ENCODE measurements at regions not wholly inside any gene's neighbourhood (a gene's known extent, or its start where the extent isn't known, plus 50 kb on each side); places are given as distances from the start of the nearest gene placed in this dataset.
A peak's percentile ranks its signal among the peaks of the same experiment; 100 is the strongest.

DNA sequence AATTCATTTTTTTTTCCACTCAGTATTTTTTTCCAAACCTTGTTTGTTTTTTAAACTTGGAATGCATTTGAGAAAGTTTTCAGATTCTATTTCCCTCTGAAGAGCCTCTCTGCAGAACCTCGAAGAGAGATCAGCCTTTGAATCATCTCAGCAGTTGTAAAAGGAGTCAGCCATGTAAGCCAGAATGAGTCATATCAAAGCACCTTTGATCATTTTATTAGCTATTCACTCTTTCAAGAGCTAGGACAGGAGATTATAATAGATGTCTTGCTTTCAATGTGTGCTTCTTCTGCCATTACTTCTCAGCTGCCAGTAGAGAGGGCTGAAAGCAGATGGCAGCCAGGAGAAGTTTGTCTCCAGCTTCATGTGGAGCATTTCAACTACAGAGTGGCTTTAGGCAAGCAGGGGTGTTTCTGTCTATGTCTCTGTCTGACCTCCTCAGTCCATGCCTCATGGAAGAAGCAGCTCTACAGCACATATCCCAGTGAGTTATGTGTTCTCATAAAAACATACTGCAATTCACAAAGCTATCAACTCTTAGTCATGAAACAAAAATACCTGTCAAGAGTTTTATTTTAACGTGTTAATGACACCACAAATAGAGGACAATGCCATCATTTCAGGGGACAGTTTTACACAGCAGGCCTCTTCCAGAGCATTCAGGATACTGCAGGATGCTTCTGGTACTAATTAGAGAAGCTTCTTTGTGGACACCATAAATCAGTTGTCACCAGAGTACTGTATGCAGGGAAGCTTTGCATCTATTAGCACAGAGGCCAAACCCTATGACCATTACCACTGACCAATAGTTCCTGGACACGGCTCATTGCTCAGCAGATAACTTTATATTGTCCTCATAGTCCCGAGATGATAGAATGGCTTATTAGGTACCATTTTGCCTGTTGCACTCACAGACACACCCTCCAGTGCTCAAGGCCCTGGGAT is 94.3 kb downstream of the NHLRC3 start:
- peaks cover 6% of the 10 kb centered on the region for H3K27me3 Mint-ChIP-seq (ENCODE audit: low read depth)
- no peaks in the 10 kb centered on the region for H3K9me3 Mint-ChIP-seq (ENCODE audit: insufficient read depth)
- H3K4me3 Mint-ChIP-seq: no peak overlapping the region
- H3K27ac Mint-ChIP-seq: no peak overlapping the region
- ChIA-PET CTCF (no interaction called here), POLR2A (no interaction called here)
- no peaks in the 10 kb centered on the region for H3K36me3 Mint-ChIP-seq (ENCODE audit: low read depth)
- no peaks in the 10 kb centered on the region for H3K4me1 Mint-ChIP-seq (ENCODE audit: low read depth)
- ATAC-seq: no peak
- DNase-seq: no peak

DNA sequence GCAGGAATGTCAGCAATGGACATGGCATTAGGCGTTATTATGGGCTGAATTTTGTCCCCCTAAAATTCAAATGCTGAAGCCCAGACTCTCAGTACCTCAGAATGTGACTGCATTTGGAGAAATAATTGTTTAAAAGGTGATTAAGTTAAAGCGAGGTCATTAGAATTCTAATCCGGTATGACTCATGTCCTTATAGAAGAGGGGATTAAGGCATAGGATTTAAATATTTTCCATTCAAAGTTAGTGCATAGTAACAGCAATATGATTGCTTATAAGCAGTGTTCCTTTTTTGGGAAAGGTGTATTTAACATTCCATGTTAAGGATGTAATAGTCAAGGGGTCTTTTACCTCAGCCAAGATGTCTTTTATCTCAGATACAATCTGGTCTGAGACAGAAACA is 95.5 kb downstream of the NHLRC3 start:
- no peak overlapping the region for H3K27ac Mint-ChIP-seq
- no peak overlapping the region for H3K4me3 Mint-ChIP-seq
- ChIA-PET POLR2A (no interaction called here), CTCF (no interaction called here)
- H3K36me3 Mint-ChIP-seq (ENCODE audit: low read depth): no peaks in the 10 kb centered on the region
- no peaks in the 10 kb centered on the region for H3K9me3 Mint-ChIP-seq (ENCODE audit: insufficient read depth)
- ATAC-seq (no peak), DNase-seq (no peak)
- peaks cover 6% of the 10 kb centered on the region for H3K27me3 Mint-ChIP-seq (ENCODE audit: low read depth)
- no peaks in the 10 kb centered on the region for H3K4me1 Mint-ChIP-seq (ENCODE audit: low read depth)

DNA sequence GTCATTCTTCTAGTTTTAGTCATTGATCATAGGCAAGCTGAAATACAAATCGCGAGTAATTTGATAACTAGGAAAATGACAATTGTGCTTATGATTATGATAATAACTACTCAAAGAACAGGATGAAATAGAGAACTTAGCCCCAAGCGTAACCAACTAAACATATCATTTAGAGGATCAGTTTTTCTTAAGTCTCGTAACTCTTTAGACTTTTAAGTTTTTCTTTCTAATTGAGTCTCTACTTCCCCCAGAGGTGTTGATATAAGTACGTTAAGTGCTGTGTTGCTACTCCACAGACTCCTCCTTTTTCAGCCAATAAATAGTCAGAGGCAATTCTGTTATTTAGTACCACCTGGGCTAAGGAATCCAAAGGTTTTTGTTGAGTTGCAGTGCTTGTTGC is 96.3 kb downstream of the NHLRC3 start:
- H3K4me1 Mint-ChIP-seq (ENCODE audit: low read depth): no peaks in the 10 kb centered on the region
- no peaks in the 10 kb centered on the region for H3K9me3 Mint-ChIP-seq (ENCODE audit: insufficient read depth)
- CTCF ChIA-PET: no interaction called here
- peaks cover 4% of the 10 kb centered on the region for H3K27me3 Mint-ChIP-seq (ENCODE audit: low read depth)
- DNase-seq: no peak
- ATAC-seq: no peak
- H3K4me3 Mint-ChIP-seq: no peak overlapping the region
- no peaks in the 10 kb centered on the region for H3K36me3 Mint-ChIP-seq (ENCODE audit: low read depth)
- no peak overlapping the region for H3K27ac Mint-ChIP-seq
- POLR2A ChIA-PET: no interaction called here

DNA sequence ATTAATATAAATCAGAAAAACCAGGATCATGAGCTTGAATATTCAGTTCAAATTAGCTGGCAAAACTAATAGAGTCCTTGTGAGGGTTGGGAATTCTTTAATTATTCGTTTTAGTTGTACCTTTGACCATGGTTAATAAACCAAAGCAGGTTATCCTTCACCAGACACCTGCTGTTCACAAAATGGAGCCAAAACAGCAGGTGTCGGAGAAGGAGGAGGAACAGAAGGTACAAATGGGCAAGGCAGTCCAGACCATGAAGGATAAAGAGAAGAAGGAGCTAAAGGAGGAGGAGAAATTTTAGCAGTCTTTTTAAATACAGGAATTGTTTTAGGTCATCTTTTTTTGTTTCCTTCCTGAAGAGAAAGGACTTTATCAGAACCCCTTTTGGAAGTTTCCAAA is 106.1 kb downstream of the NHLRC3 start:
- no peaks in the 10 kb centered on the region for H3K36me3 Mint-ChIP-seq (ENCODE audit: low read depth)
- no peak for ATAC-seq
- H3K9me3 Mint-ChIP-seq (ENCODE audit: insufficient read depth): no peaks in the 10 kb centered on the region
- ChIA-PET CTCF (interaction anchor here (1.0 to 2.1 kb wide), 7 partner anchors 12 to 468 kb away, joined by 3 to 10 read pairs (median 3); no protein-coding TSS in a partner anchor), POLR2A (no interaction called here)
- peaks cover 16% of the 10 kb centered on the region for H3K27me3 Mint-ChIP-seq (ENCODE audit: low read depth)
- no peaks in the 10 kb centered on the region for H3K4me1 Mint-ChIP-seq (ENCODE audit: low read depth)
- H3K27ac Mint-ChIP-seq: no peak overlapping the region
- DNase-seq: no peak
- no peak overlapping the region for H3K4me3 Mint-ChIP-seq

DNA sequence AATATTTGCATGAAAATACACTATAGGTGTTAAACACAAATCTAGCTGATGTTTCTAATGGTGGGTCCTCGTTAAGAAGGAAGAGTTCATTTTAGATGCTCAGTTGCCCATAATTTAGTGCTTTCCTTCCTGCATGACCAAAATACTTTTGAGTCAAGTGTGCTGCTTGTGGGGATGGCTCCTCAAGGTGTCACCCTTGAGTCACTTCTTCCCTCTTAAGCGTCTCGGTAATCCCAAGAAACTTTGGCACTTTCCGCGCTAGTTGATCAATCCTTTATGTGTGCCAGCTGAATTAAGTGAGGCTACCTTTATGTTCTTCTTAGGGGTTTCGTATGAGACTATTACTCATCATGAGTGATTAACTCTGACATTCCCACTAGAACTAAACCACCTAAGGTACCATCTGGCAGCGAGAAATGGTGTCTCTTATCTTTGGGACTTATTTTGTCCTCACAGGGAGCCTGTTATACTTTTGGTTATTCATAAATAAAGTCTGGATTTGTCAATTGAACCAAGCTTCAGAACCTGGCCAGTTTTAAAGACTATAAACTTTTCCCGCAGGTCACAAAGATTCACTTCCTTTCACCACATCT is 106.8 kb downstream of the NHLRC3 start:
- Mint-ChIP-seq H3K27ac (no peak overlapping the region), H3K9me3 (ENCODE audit: insufficient read depth) (no peaks in the 10 kb centered on the region), H3K4me1 (ENCODE audit: low read depth) (no peaks in the 10 kb centered on the region), H3K27me3 (ENCODE audit: low read depth) (peaks cover 16% of the 10 kb centered on the region), H3K4me3 (no peak overlapping the region), H3K36me3 (ENCODE audit: low read depth) (no peaks in the 10 kb centered on the region)
- CTCF ChIA-PET: interaction anchor here (0.9 to 2.1 kb wide), 8 partner anchors 10 to 532 kb away, joined by 3 to 10 read pairs (median 4); no protein-coding TSS in a partner anchor
- ATAC-seq (no peak), DNase-seq (peak; percentile 35)
- POLR2A ChIA-PET: no interaction called here

DNA sequence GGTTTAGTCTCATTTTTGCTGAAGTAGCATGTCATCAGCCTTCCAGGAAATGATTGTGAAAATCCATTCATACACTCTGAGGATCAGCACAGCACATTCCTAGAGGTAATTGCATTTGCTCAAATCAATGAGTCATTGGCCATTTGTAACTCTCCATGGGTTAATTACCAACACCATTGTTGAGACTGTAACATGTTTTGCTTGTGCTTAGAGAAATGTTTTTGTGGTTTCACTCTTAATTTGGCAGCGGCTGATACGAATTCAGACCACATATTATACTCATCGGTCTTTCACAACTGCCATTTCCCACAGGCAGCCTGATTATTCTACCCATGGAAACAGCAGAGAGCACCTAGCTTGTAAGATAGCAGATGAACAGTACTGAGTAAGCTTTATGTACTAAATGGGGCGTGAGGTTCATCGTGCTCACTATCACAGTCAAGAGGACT is 110.3 kb downstream of the NHLRC3 start:
- DNase-seq (no peak), ATAC-seq (no peak)
- H3K9me3 Mint-ChIP-seq (ENCODE audit: insufficient read depth): no peaks in the 10 kb centered on the region
- ChIA-PET POLR2A (no interaction called here), CTCF (no interaction called here)
- no peaks in the 10 kb centered on the region for H3K36me3 Mint-ChIP-seq (ENCODE audit: low read depth)
- H3K4me3 Mint-ChIP-seq: no peak overlapping the region
- no peaks in the 10 kb centered on the region for H3K4me1 Mint-ChIP-seq (ENCODE audit: low read depth)
- no peak overlapping the region for H3K27ac Mint-ChIP-seq
- H3K27me3 Mint-ChIP-seq (ENCODE audit: low read depth): peaks cover 4% of the 10 kb centered on the region

DNA sequence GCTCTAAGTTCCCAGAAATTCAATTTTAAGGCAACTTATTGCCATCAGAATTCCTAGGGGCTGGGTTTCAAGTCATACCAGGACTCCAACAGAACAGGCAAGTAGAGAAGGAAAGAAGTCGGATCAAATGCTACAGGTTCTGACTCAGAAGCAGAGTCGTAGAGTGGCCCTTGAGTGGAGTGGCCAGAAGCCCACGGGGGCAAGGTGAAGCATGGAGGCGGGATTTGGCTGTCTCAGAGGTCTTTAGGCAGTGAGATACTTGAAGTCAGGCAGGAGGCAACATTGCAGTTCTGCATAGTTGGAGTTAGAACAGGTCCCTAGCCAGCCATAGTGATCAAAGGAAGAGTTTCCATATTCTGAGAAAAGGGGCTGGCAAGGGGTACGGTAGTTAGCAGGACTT is 111.6 kb downstream of the NHLRC3 start:
- Mint-ChIP-seq H3K27me3 (ENCODE audit: low read depth) (peaks cover 6% of the 10 kb centered on the region), H3K9me3 (ENCODE audit: insufficient read depth) (no peaks in the 10 kb centered on the region), H3K4me1 (ENCODE audit: low read depth) (no peaks in the 10 kb centered on the region), H3K4me3 (no peak overlapping the region), H3K27ac (no peak overlapping the region), H3K36me3 (ENCODE audit: low read depth) (no peaks in the 10 kb centered on the region)
- CTCF ChIA-PET: no interaction called here
- DNase-seq (no peak), ATAC-seq (no peak)
- POLR2A ChIA-PET: no interaction called here

DNA sequence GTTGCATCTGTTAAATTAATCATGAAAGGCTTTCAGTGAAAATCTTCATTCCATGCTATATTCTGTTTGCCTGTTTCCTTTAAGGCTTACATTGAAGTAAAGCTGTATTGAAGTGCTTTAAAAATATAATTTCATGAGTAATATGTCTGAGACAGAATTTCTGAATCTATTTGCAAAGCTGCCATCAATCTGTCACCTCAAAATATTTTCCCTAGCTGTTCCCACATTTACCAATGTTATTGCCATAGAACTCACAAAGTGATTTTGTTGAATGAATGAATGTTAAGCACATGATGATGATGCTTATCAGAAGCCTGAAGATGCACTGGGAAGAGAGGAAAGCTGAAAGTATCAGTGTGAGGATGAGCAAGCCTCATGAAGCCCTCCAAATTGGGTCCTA is 115.8 kb downstream of the NHLRC3 start:
- ATAC-seq (no peak), DNase-seq (no peak)
- Mint-ChIP-seq H3K4me3 (no peak overlapping the region), H3K27me3 (ENCODE audit: low read depth) (peaks cover 11% of the 10 kb centered on the region), H3K4me1 (ENCODE audit: low read depth) (no peaks in the 10 kb centered on the region), H3K27ac (no peak overlapping the region), H3K36me3 (ENCODE audit: low read depth) (no peaks in the 10 kb centered on the region), H3K9me3 (ENCODE audit: insufficient read depth) (no peaks in the 10 kb centered on the region)
- ChIA-PET CTCF (interaction anchor here (2.6 kb wide), 1 partner anchor 9 kb away, joined by 6 read pairs; no protein-coding TSS in a partner anchor), POLR2A (no interaction called here)

DNA sequence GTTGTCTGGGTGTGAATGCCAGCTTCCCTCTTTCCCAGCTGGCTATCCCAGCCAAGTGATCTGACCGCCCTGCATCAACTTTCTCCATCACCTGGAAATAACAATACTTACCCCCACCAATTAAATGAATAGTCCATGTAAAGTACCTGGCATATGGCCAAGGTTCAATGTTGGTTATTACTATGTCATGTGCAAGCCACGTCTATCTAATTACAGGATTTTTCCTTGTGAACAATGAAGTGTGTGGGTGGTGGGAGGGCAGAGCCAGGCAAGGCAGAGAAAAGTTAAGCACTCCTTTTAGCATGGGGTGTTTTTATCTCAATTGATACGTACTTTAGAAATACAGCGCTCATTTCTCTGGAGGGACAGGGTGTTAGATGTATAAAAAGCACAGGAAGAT is 121.1 kb downstream of the NHLRC3 start:
- Mint-ChIP-seq H3K27ac (no peak overlapping the region), H3K27me3 (ENCODE audit: low read depth) (peaks cover 13% of the 10 kb centered on the region), H3K4me3 (no peak overlapping the region), H3K4me1 (ENCODE audit: low read depth) (no peaks in the 10 kb centered on the region), H3K9me3 (ENCODE audit: insufficient read depth) (no peaks in the 10 kb centered on the region), H3K36me3 (ENCODE audit: low read depth) (no peaks in the 10 kb centered on the region)
- CTCF ChIA-PET: no interaction called here
- DNase-seq (no peak), ATAC-seq (no peak)
- POLR2A ChIA-PET: no interaction called here

DNA sequence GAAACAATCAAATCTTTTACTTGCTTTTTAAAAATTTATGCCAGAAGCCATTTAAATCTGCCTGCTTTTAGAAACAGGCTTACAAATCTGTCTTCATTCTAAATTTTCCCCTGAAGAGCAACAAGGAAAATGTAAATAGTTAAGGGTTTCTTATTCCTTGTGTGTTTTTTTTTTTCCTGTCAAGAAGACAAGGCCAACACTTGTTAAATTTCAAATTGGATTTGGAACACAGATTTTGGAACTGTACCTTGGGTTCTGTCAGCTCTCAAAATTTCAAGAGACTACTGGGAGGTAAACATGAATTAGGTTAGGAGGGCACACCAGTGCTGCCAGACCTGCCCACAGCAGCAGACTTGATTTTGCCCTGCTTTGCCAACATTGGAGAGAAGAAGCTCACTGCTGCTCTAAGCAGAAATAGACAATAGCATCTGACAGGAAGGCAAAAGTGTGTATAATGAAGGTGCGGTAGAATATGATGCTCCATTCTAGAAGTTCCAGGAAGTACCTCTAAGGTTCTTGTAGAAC is 121.7 kb downstream of the NHLRC3 start:
- ChIA-PET CTCF (no interaction called here), POLR2A (no interaction called here)
- Mint-ChIP-seq H3K4me3 (no peak overlapping the region), H3K27me3 (ENCODE audit: low read depth) (peaks cover 10% of the 10 kb centered on the region), H3K4me1 (ENCODE audit: low read depth) (no peaks in the 10 kb centered on the region), H3K9me3 (ENCODE audit: insufficient read depth) (no peaks in the 10 kb centered on the region), H3K27ac (no peak overlapping the region), H3K36me3 (ENCODE audit: low read depth) (no peaks in the 10 kb centered on the region)
- DNase-seq (no peak), ATAC-seq (no peak)

DNA sequence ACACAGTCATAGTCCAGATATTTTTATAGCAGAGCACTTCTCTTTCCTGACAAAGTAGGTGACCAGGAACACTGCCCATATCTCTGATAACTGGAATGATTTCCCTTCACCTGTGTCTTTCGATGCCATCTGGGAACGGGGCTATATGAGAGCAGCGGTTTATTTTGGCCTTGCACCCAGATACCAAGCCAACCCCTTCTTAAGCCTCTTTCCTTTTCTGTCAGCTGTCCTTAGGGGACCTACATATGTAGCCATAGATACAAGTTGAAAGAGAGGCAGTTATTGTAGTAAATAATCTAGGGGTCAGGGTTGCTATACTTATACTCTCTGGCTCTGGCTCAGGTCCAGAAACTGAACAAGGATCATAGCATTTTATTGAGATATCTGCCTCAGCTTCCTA is 128.8 kb downstream of the NHLRC3 start:
- H3K27me3 Mint-ChIP-seq (ENCODE audit: low read depth): no peaks in the 10 kb centered on the region
- H3K9me3 Mint-ChIP-seq (ENCODE audit: insufficient read depth): no peaks in the 10 kb centered on the region
- no peak for ATAC-seq
- no peaks in the 10 kb centered on the region for H3K4me1 Mint-ChIP-seq (ENCODE audit: low read depth)
- H3K36me3 Mint-ChIP-seq (ENCODE audit: low read depth): no peaks in the 10 kb centered on the region
- H3K4me3 Mint-ChIP-seq: no peak overlapping the region
- CTCF ChIA-PET: no interaction called here
- no peak for DNase-seq
- POLR2A ChIA-PET: no interaction called here
- H3K27ac Mint-ChIP-seq: no peak overlapping the region

DNA sequence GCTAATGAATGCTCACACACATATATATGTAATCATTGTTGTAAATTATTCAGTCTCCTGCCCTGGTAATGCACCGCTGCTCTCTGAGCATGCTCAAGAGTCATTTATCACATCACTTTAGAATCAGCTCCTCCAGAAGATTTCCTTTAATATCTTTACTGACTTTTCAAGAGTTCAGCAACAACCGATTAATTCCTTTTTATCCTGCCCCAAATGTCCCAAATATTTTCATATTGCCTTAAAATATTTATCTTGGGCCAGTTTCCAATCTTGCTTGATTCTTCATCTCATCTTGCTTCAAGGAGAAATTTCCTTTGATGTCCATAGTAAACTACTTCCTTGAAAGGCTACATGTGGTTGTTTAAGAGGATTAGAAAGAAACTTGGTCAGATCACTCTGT is 132.5 kb downstream of the NHLRC3 start:
- H3K4me1 Mint-ChIP-seq (ENCODE audit: low read depth): no peaks in the 10 kb centered on the region
- H3K36me3 Mint-ChIP-seq (ENCODE audit: low read depth): no peaks in the 10 kb centered on the region
- no peak overlapping the region for H3K4me3 Mint-ChIP-seq
- DNase-seq (no peak), ATAC-seq (no peak)
- POLR2A ChIA-PET: no interaction called here
- H3K9me3 Mint-ChIP-seq (ENCODE audit: insufficient read depth): no peaks in the 10 kb centered on the region
- CTCF ChIA-PET: no interaction called here
- no peak overlapping the region for H3K27ac Mint-ChIP-seq
- no peaks in the 10 kb centered on the region for H3K27me3 Mint-ChIP-seq (ENCODE audit: low read depth)

Data from activated CD8-positive, alpha-beta T cell treated with anti-CD3 and anti-CD28 coated beads, Interleukin-2, amount 10 ng/mL, durations not matched to agents 7 days and 5 days (primary cell).